ENCODE measurements at regions not wholly inside any gene's neighbourhood (a gene's known extent, or its start where the extent isn't known, plus 50 kb on each side); places are given as distances from the start of the nearest gene placed in this dataset.

GRCh38 chr13:111867657-111868056 lies 199.3 kb upstream of the SOX1 start:
- ChIA-PET CTCF (no interaction called here), POLR2A (no interaction called here)
- Histone ChIP-seq H3K4me3 (ENCODE audit: low read depth, low read length) (no peak overlapping the region), H3K27me3 (ENCODE audit: control insufficient read depth, insufficient read depth, low read length) (no peaks in the 10 kb centered on the region), H3K9me3 (ENCODE audit: control insufficient read depth, insufficient read depth, low read length) (peaks cover 59% of the 10 kb centered on the region), H3K27ac (ENCODE audit: low read depth, low read length) (no peak overlapping the region)
- DNase-seq (ENCODE audit: low read depth, low spot score), result no peak
- TF ChIP-seq, protein P1, sequence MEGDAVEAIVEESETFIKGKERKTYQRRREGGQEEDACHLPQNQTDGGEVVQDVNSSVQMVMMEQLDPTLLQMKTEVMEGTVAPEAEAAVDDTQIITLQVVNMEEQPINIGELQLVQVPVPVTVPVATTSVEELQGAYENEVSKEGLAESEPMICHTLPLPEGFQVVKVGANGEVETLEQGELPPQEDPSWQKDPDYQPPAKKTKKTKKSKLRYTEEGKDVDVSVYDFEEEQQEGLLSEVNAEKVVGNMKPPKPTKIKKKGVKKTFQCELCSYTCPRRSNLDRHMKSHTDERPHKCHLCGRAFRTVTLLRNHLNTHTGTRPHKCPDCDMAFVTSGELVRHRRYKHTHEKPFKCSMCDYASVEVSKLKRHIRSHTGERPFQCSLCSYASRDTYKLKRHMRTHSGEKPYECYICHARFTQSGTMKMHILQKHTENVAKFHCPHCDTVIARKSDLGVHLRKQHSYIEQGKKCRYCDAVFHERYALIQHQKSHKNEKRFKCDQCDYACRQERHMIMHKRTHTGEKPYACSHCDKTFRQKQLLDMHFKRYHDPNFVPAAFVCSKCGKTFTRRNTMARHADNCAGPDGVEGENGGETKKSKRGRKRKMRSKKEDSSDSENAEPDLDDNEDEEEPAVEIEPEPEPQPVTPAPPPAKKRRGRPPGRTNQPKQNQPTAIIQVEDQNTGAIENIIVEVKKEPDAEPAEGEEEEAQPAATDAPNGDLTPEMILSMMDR (IDR thresholded peaks at IDR 0.05; ENCODE audit: low read depth, low read length), result no peak

DNA sequence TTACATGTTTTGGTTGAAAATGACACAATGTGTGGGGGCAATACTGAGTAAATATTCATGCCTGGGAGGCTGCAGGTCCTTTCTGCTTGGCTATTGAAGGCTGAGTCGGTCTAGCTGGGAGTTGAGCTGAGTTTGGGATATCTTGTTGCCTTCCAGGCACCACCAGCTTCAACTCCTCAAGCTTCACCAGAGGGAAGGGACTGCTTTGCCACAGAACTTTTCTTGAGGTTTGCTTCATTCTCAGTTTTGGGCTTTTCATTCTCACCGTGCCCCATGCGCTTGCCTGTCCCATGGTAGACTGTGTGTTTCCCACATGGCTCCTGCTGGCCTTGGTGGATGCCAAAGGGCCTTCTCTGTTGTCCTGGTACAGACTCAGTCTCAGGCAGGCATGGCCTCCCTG lies 198.2 kb upstream of the SOX1 start:
- H3K9me3 ChIP-seq (ENCODE audit: control insufficient read depth, insufficient read depth, low read length), result peaks cover 58% of the 10 kb centered on the region
- H3K27ac ChIP-seq (ENCODE audit: low read depth, low read length), result no peak overlapping the region
- DNase-seq (ENCODE audit: low read depth, low spot score), result no peak
- ChIA-PET CTCF (no interaction called here), POLR2A (no interaction called here)
- H3K4me3 ChIP-seq (ENCODE audit: low read depth, low read length), result no peak overlapping the region
- no peaks in the 10 kb centered on the region for H3K27me3 ChIP-seq (ENCODE audit: control insufficient read depth, insufficient read depth, low read length)
- TF ChIP-seq, protein P1 (IDR thresholded peaks at IDR 0.05; ENCODE audit: low read depth, low read length), result no peak

- no peaks in the 10 kb centered on the region for H3K27me3 ChIP-seq (ENCODE audit: control insufficient read depth, insufficient read depth, low read length)
- DNase-seq (ENCODE audit: low read depth, low spot score), result no peak
- CTCF ChIA-PET, result no interaction called here
- TF ChIP-seq, protein P1 (IDR thresholded peaks at IDR 0.05; ENCODE audit: low read depth, low read length), result no peak
- peaks cover 62% of the 10 kb centered on the region for H3K9me3 ChIP-seq (ENCODE audit: control insufficient read depth, insufficient read depth, low read length)
- POLR2A ChIA-PET, result no interaction called here
- no peak overlapping the region for H3K4me3 ChIP-seq (ENCODE audit: low read depth, low read length)
- H3K27ac ChIP-seq (ENCODE audit: low read depth, low read length), result no peak overlapping the region
These were observed 194.3 kb upstream of the SOX1 start for GRCh38 chr13:111872475-111873150.

GRCh38 chr13:111873676-111874178 lies 193.2 kb upstream of the SOX1 start:
- Histone ChIP-seq H3K27ac (ENCODE audit: low read depth, low read length) (no peak overlapping the region), H3K9me3 (ENCODE audit: control insufficient read depth, insufficient read depth, low read length) (peaks cover 61% of the 10 kb centered on the region), H3K4me3 (ENCODE audit: low read depth, low read length) (no peak overlapping the region), H3K27me3 (ENCODE audit: control insufficient read depth, insufficient read depth, low read length) (no peaks in the 10 kb centered on the region)
- DNase-seq (ENCODE audit: low read depth, low spot score), result no peak
- POLR2A ChIA-PET, result no interaction called here
- CTCF ChIA-PET, result no interaction called here
- TF ChIP-seq, protein P1 (IDR thresholded peaks at IDR 0.05; ENCODE audit: low read depth, low read length), result no peak

- Histone ChIP-seq H3K27me3 (ENCODE audit: control insufficient read depth, insufficient read depth, low read length) (no peaks in the 10 kb centered on the region), H3K27ac (ENCODE audit: low read depth, low read length) (no peak overlapping the region), H3K4me3 (ENCODE audit: low read depth, low read length) (no peak overlapping the region), H3K9me3 (ENCODE audit: control insufficient read depth, insufficient read depth, low read length) (peaks cover 58% of the 10 kb centered on the region)
- CTCF ChIA-PET, result no interaction called here
- POLR2A ChIA-PET, result no interaction called here
- TF ChIP-seq, protein P1 (IDR thresholded peaks at IDR 0.05; ENCODE audit: low read depth, low read length), result no peak
- DNase-seq (ENCODE audit: low read depth, low spot score), result no peak
These were observed 192.0 kb upstream of the SOX1 start for GRCh38 chr13:111874981-111875380.
